ENCODE measurements at regions not wholly inside any gene's neighbourhood (a gene's known extent, or its start where the extent isn't known, plus 50 kb on each side); places are given as distances from the start of the nearest gene placed in this dataset.

- H3K4me3 ChIP-seq = no peak overlapping the region
- no peaks in the 10 kb centered on the region for H3K36me3 ChIP-seq
- intact Hi-C loops (cut with DNase I) = no loop called here
- no peaks in the 10 kb centered on the region for H3K27me3 ChIP-seq
- no peak for DNase-seq
- no peaks in the 10 kb centered on the region for H3K9me3 ChIP-seq
- H3K4me1 ChIP-seq = no peaks in the 10 kb centered on the region
- no peak overlapping the region for H3K27ac ChIP-seq
- 65 to 85% methylated on average over 7 of the region's 7 CpGs for WGBS, 2 donors
- no peak for TF ChIP-seq POLR2AphosphoS5 (IDR thresholded peaks at IDR 0.05)
- no peak for TF ChIP-seq EP300 (IDR thresholded peaks at IDR 0.05)
- TF ChIP-seq POLR2A (IDR thresholded peaks at IDR 0.05) = no peak
- TF ChIP-seq CTCF (IDR thresholded peaks at IDR 0.05) = no peak
Observed at GRCh38 chr7:66517212-66517909, 111.3 kb upstream of the KCTD7 start.

GRCh38 chr7:66518151-66518691 is 110.5 kb upstream of the KCTD7 start:
- intact Hi-C loops (cut with DNase I) = no loop called here
- peak; percentile 67 for DNase-seq
- no peak for TF ChIP-seq CTCF (IDR thresholded peaks at IDR 0.05)
- TF ChIP-seq EP300 (IDR thresholded peaks at IDR 0.05) = no peak
- no peak for TF ChIP-seq POLR2A (IDR thresholded peaks at IDR 0.05)
- TF ChIP-seq POLR2AphosphoS5 (IDR thresholded peaks at IDR 0.05) = no peak
- WGBS, 2 donors = 71 to 85% methylated on average over 14 of the region's 14 CpGs
- Histone ChIP-seq H3K9me3 (no peaks in the 10 kb centered on the region), H3K27ac (no peak overlapping the region), H3K36me3 (no peaks in the 10 kb centered on the region), H3K4me1 (no peaks in the 10 kb centered on the region), H3K4me3 (no peak overlapping the region), H3K27me3 (no peaks in the 10 kb centered on the region)

- Histone ChIP-seq H3K27me3 (no peaks in the 10 kb centered on the region), H3K27ac (no peak overlapping the region), H3K36me3 (no peaks in the 10 kb centered on the region), H3K9me3 (no peaks in the 10 kb centered on the region), H3K4me1 (no peaks in the 10 kb centered on the region), H3K4me3 (no peak overlapping the region)
- DNase-seq = no peak
- intact Hi-C loops (cut with DNase I) = no loop called here
- no peak for TF ChIP-seq EP300 (IDR thresholded peaks at IDR 0.05)
- no peak for TF ChIP-seq POLR2A (IDR thresholded peaks at IDR 0.05)
- no peak for TF ChIP-seq CTCF (IDR thresholded peaks at IDR 0.05)
- TF ChIP-seq POLR2AphosphoS5 (IDR thresholded peaks at IDR 0.05) = no peak
- 87 to 90% methylated on average over 4 of the region's 4 CpGs for WGBS, 2 donors
Observed at GRCh38 chr7:66521675-66522074, 107.0 kb upstream of the KCTD7 start.

- no peak overlapping the region for H3K4me3 ChIP-seq
- DNase-seq = no peak
- H3K27me3 ChIP-seq = no peaks in the 10 kb centered on the region
- H3K27ac ChIP-seq = no peak overlapping the region
- no peaks in the 10 kb centered on the region for H3K4me1 ChIP-seq
- peaks cover 0 to 1% (median 0%) of the 10 kb centered on the region in 4 donors for H3K36me3 ChIP-seq
- H3K9me3 ChIP-seq = no peaks in the 10 kb centered on the region
- 28 to 47% methylated on average over 3 of the region's 3 CpGs for WGBS, 2 donors
- intact Hi-C loops (cut with DNase I) = no loop called here
- TF ChIP-seq CTCF (IDR thresholded peaks at IDR 0.05) = no peak
Observed at GRCh38 chr7:66522518-66522917, 106.2 kb upstream of the KCTD7 start.

- H3K27ac ChIP-seq = no peak overlapping the region
- intact Hi-C loops (cut with DNase I) = no loop called here
- TF ChIP-seq POLR2A (IDR thresholded peaks at IDR 0.05) = no peak
- no peak for TF ChIP-seq CTCF (IDR thresholded peaks at IDR 0.05)
- no peak for TF ChIP-seq EP300 (IDR thresholded peaks at IDR 0.05)
- no peak for TF ChIP-seq POLR2AphosphoS5 (IDR thresholded peaks at IDR 0.05)
- H3K4me3 ChIP-seq = no peak overlapping the region
- H3K9me3 ChIP-seq = no peaks in the 10 kb centered on the region
- no peak for DNase-seq
- H3K4me1 ChIP-seq = no peaks in the 10 kb centered on the region
- WGBS, 2 donors = 62 to 70% methylated on average over 6 of the region's 6 CpGs
- H3K36me3 ChIP-seq = peaks cover 0 to 3% (median 0%) of the 10 kb centered on the region in 4 donors
- H3K27me3 ChIP-seq = no peaks in the 10 kb centered on the region
Observed at GRCh38 chr7:66523409-66523808, 105.3 kb upstream of the KCTD7 start.
